ENCODE measurements at regions not wholly inside any gene's neighbourhood (a gene's known extent, or its start where the extent isn't known, plus 50 kb on each side); places are given as distances from the start of the nearest gene placed in this dataset.

- DNase-seq (peak; percentile 16), ATAC-seq (peak; percentile 60; the same call in 1 of the 2 replicates)
- Histone ChIP-seq H3K4me3 (ENCODE audit: low read length) (no peak overlapping the region), H3F3A (ENCODE audit: low read length, unreplicated experiment) (no peaks in the 10 kb centered on the region), H3K9me3 (ENCODE audit: low read length) (no peaks in the 10 kb centered on the region), H4K20me1 (ENCODE audit: low read length) (no peaks in the 10 kb centered on the region), H3K79me2 (ENCODE audit: low read length) (no peaks in the 10 kb centered on the region), H3K9ac (ENCODE audit: low read length) (no peak overlapping the region), H3K27ac (ENCODE audit: low read length) (no peak overlapping the region), H3K27me3 (ENCODE audit: low read length) (no peaks in the 10 kb centered on the region), H3K4me2 (ENCODE audit: low read length) (no peak overlapping the region), H3K9me2 (replicated peaks; ENCODE audit: low read length) (no peaks in the 10 kb centered on the region), H2AFZ (ENCODE audit: low read length) (no peak overlapping the region), H3K36me3 (ENCODE audit: low read depth, low read length) (no peaks in the 10 kb centered on the region), H3K4me1 (ENCODE audit: insufficient read depth, low read length) (no peaks in the 10 kb centered on the region)
- intact Hi-C loops (cut with micrococcal nuclease) = no loop called here
- no TSS peak for BruUV-seq (replicated peaks)
- ChIA-PET CTCF (no interaction called here), POLR2A (ENCODE audit: unreplicated experiment) (no interaction called here)
- TF ChIP-seq CTCF (conservative IDR thresholded peaks at IDR 0.05; ENCODE audit: low read depth, low read length) (no peak), EZH2phosphoT487 (IDR thresholded peaks at IDR 0.05; ENCODE audit: borderline replicate concordance, low read length) (no peak), EZH2 (IDR thresholded peaks at IDR 0.05; ENCODE audit: low read length, unreplicated experiment) (no peak)
Measured at GRCh38 chr3:150132101-150132749, 161.5 kb upstream of the PFN2 start.

- intact Hi-C loops (cut with micrococcal nuclease) = no loop called here
- no TSS peak for BruUV-seq (replicated peaks)
- Histone ChIP-seq H3K9me2 (replicated peaks; ENCODE audit: low read length) (no peaks in the 10 kb centered on the region), H3K9ac (ENCODE audit: low read length) (no peak overlapping the region), H3K9me3 (ENCODE audit: low read length) (no peaks in the 10 kb centered on the region), H3K27ac (ENCODE audit: low read length) (no peak overlapping the region), H3K79me2 (ENCODE audit: low read length) (no peaks in the 10 kb centered on the region), H3K4me1 (ENCODE audit: insufficient read depth, low read length) (no peaks in the 10 kb centered on the region), H3K4me3 (ENCODE audit: low read length) (no peak overlapping the region), H3K27me3 (ENCODE audit: low read length) (no peaks in the 10 kb centered on the region), H3F3A (ENCODE audit: low read length, unreplicated experiment) (no peaks in the 10 kb centered on the region), H4K20me1 (ENCODE audit: low read length) (no peaks in the 10 kb centered on the region), H3K4me2 (ENCODE audit: low read length) (no peak overlapping the region), H2AFZ (ENCODE audit: low read length) (no peak overlapping the region), H3K36me3 (ENCODE audit: low read depth, low read length) (no peaks in the 10 kb centered on the region)
- DNase-seq = no peak
- CTCF ChIA-PET = no interaction called here
- POLR2A ChIA-PET (ENCODE audit: unreplicated experiment) = no interaction called here
- ATAC-seq = no peak
- TF ChIP-seq EZH2 (IDR thresholded peaks at IDR 0.05; ENCODE audit: low read length, unreplicated experiment) = no peak
- no peak for TF ChIP-seq EZH2phosphoT487 (IDR thresholded peaks at IDR 0.05; ENCODE audit: borderline replicate concordance, low read length)
- TF ChIP-seq CTCF (conservative IDR thresholded peaks at IDR 0.05; ENCODE audit: low read depth, low read length) = no peak
Measured at GRCh38 chr3:150131663-150132062, 161.0 kb upstream of the PFN2 start.

- CTCF ChIA-PET = interaction anchor here (0.6 kb wide), 1 partner anchor 37 kb away, joined by 3 read pairs; no protein-coding TSS in a partner anchor
Measured at GRCh38 chr3:150130404-150131100, 159.9 kb upstream of the PFN2 start.

More at GRCh38 chr3:150130404-150131100, 159.9 kb upstream of the PFN2 start:
- no peak overlapping the region for H2AFZ ChIP-seq (ENCODE audit: low read length)
- no peaks in the 10 kb centered on the region for H3K4me1 ChIP-seq (ENCODE audit: insufficient read depth, low read length)
- ATAC-seq (no peak), DNase-seq (no peak)
- H3K27me3 ChIP-seq (ENCODE audit: low read length) = no peaks in the 10 kb centered on the region
- no peaks in the 10 kb centered on the region; the same call in 1 of the 2 replicates for H3K9me2 ChIP-seq (replicated peaks; ENCODE audit: low read length)
- no peaks in the 10 kb centered on the region for H4K20me1 ChIP-seq (ENCODE audit: low read length)
- H3K36me3 ChIP-seq (ENCODE audit: low read depth, low read length) = no peaks in the 10 kb centered on the region
- POLR2A ChIA-PET (ENCODE audit: unreplicated experiment) = no interaction called here
- H3F3A ChIP-seq (ENCODE audit: low read length, unreplicated experiment) = no peaks in the 10 kb centered on the region
- TF ChIP-seq EZH2phosphoT487 (IDR thresholded peaks at IDR 0.05; ENCODE audit: borderline replicate concordance, low read length) (no peak), CTCF (conservative IDR thresholded peaks at IDR 0.05; ENCODE audit: low read depth, low read length) (no peak), EZH2 (IDR thresholded peaks at IDR 0.05; ENCODE audit: low read length, unreplicated experiment) (no peak)
- no peaks in the 10 kb centered on the region for H3K79me2 ChIP-seq (ENCODE audit: low read length)
- no peaks in the 10 kb centered on the region for H3K9me3 ChIP-seq (ENCODE audit: low read length)
- no peak overlapping the region for H3K4me2 ChIP-seq (ENCODE audit: low read length)
- H3K27ac ChIP-seq (ENCODE audit: low read length) = no peak overlapping the region
- no peak overlapping the region for H3K4me3 ChIP-seq (ENCODE audit: low read length)
- intact Hi-C loops (cut with micrococcal nuclease) = no loop called here
- H3K9ac ChIP-seq (ENCODE audit: low read length) = no peak overlapping the region
- no TSS peak for BruUV-seq (replicated peaks)
